LNCaP clone FGC (cell line): ENCODE measurements at regions not wholly inside any gene's neighbourhood (a gene's known extent, or its start where the extent isn't known, plus 50 kb on each side); places are given as distances from the start of the nearest gene placed in this dataset.

ENCODE experiments used
- DNase-seq: peaks from one replicate; pipeline ENCODE4 v3.0.0-alpha.2; 2011; ENCODE audit warnings: low read depth
- H3K4me3 ChIP-seq: 2 replicates; pipeline ENCODE4 v1.5.1; 2011; ENCODE audit warnings: mild to moderate bottlenecking, low read depth, low read length, control low read depth
- TF ChIP-seq, protein P1 (sequence below): IDR thresholded peaks from 2 replicates; pipeline ENCODE4 v1.5.1; 2012; ENCODE audit warnings: mild to moderate bottlenecking; ENCODE audit not compliant: control insufficient read depth, insufficient read depth; ENCODE audit errors: extremely low read depth

DNA sequence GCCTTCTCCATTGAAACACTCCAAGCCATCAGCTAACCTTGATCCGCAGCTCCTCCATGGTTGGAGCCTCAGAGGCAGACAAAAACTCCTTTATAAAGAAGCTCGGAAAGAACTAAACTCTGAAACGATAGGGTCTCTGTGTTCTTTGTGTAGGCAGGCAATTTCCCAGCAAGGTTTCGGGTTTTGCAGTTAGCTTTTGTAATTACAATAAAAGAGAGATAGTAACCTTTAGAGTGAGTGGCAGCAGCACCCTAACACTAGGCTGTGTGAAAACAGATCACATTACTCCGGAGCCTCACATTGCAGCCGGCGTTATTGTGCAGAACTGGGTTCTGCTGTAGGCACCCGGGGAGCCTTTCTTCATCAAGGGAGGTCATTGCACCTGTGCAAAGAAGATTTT is 115.8 kb upstream of the MAP3K1 start:
- DNase-seq, result no peak
- TF ChIP-seq, protein P1, sequence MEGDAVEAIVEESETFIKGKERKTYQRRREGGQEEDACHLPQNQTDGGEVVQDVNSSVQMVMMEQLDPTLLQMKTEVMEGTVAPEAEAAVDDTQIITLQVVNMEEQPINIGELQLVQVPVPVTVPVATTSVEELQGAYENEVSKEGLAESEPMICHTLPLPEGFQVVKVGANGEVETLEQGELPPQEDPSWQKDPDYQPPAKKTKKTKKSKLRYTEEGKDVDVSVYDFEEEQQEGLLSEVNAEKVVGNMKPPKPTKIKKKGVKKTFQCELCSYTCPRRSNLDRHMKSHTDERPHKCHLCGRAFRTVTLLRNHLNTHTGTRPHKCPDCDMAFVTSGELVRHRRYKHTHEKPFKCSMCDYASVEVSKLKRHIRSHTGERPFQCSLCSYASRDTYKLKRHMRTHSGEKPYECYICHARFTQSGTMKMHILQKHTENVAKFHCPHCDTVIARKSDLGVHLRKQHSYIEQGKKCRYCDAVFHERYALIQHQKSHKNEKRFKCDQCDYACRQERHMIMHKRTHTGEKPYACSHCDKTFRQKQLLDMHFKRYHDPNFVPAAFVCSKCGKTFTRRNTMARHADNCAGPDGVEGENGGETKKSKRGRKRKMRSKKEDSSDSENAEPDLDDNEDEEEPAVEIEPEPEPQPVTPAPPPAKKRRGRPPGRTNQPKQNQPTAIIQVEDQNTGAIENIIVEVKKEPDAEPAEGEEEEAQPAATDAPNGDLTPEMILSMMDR, result no peak
- H3K4me3 ChIP-seq, result no peak overlapping the region

DNA sequence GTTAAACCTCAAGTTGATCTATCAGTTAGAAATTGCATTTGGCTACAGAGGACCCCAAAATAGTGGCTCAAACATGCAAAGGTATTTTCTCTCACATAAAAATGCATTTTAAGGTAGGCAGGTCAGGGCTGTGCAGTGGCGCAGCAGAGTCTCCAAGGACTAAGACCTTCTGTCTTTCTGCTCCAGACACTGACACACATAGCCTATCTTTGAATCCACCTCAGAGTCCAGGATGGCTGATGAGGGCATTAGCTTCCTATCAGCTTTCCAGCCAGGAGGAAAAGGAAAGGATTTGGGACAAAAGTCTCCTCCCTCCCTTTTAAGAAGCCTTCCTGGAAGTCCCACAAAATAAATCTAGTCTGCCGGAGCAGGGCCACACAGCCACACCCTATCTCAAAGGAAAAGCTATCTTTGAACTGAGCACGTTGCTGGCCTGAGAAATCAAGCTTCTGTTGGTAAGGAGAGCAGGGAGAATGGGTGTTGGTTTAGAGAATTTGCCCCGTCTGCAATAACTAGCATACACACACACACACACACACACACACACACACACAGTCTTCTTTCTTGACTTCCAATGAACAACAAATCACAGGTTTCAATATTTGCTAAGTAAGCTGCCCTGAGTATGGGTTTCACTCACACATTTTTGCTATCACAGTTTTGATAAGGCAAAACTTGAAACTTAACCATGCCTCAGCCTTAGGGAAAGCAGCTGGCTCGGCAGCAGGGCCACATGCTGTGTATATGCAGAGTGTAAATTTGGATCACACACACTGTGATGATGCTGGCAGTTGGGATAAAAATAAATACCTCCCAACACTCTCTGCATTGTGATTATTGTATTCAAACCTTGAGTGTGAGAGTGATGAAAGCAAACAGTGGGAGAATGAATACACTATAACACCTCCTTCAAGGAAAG is 116.6 kb upstream of the MAP3K1 start:
- TF ChIP-seq, protein P1, result no peak
- H3K4me3 ChIP-seq, result no peak overlapping the region
- no peak for DNase-seq

DNA sequence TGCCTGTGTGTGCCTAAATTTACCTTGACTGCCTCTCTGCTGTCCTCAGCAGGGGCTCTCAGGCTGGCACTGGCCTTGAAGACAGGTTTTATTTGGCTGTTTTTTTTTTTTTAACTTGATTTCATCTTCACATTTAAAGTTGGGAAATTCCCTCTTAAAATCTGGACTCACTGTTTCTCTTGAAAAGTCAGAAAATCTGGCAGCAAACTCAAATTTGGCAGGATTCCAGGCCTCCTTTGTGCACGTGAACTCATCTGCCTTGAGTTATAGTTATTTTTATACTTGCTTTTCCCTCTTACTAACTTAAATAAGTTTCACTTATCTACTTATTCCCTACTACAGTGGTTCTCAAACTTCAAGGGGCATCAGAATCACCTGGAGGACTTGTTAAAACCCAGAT is 118.4 kb upstream of the MAP3K1 start:
- TF ChIP-seq, protein P1, result no peak
- H3K4me3 ChIP-seq, result no peak overlapping the region
- no peak for DNase-seq

DNA sequence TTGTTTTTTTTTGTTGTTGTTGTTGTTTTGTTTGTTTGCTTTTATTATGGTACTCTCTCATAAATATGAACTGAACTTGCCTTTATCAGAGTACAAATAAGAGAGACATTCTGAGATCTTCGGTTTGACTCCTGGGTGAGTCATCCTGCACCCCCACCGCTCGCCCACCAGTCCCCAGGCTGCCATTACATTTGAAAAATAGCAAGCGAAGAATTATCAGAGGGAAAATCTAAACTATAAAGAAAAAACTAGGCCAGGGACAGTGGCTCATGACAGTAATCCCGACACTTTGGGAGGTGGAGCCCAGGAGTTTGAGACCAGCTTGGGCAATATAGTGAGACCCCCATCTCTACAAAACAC is 122.1 kb upstream of the MAP3K1 start:
- TF ChIP-seq, protein P1, result no peak
- DNase-seq, result no peak
- H3K4me3 ChIP-seq, result no peak overlapping the region

DNA sequence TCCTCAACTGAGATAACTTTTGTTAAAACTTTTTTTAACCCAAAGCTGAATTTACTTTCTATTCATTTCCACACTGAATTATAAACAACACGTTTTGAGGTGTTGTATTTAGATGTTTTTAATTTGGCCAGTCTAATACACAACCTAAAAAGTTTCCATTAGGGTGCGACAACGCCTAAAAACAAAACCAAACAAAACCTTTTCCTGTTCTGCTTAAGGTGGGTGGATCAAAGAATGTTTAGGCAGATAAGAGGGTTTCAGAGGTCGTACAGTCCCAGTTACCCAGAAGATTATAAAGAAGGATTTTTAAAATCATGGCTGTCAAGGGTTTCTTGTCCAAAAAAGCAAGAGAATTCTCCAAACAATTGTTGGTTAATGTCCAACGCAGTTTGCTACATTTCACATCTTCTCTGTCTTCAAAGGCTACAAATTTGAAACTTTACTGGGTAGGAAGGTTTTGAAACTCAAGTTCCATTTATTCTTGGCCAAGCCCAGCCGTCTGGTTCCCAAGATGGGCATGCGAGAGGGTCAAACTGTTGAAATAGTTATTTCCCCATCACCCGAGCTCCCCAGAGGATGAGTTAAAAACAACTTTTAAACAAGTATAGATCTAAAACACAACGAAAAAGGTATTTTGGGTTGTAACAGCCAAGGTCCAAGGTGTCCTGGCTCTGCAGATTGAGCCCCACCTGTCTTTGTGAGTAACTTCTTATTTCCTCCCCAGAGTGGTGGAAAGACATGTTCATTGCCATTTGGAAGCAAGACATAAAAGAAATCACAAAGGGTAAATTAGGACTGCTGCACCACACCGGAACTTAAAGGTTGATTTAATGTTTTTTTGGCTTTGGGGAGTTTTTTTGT is 122.8 kb upstream of the MAP3K1 start:
- DNase-seq, result no peak

DNA sequence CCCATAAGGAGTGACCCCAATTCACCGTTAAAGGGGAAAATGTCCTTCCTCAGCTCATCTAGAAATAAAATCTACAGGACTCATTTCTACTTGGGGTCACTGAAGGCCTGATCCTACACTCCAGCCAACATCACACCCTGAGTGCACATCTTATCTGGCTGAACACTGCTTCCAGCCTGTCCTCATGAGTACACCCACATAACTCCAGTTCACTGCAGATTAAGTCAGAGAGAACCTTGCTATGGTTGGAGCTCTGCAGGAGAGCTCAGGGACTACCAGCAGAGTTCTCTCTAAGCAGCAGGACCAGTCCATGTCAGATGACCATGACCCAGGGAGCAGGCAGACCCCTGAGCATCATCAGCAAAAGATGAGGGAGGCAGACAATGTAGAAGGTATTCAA is 126.9 kb upstream of the MAP3K1 start:
- TF ChIP-seq, protein P1, result no peak
- H3K4me3 ChIP-seq, result no peak overlapping the region
- no peak for DNase-seq

More for the DNA sequence above, 122.8 kb upstream of the MAP3K1 start:
- no peak overlapping the region for H3K4me3 ChIP-seq
- TF ChIP-seq, protein P1, result no peak
